ENCODE measurements at regions not wholly inside any gene's neighbourhood (a gene's known extent, or its start where the extent isn't known, plus 50 kb on each side); places are given as distances from the start of the nearest gene placed in this dataset.
"Not testable (repeated sequence)": the region's sequence is repeated elsewhere in the genome, so short reads cannot be mapped to it uniquely, and the experiment has no call there.

- TF ChIP-seq CTCF (IDR thresholded peaks at IDR 0.05) (no peak), EP300 (IDR thresholded peaks at IDR 0.05) (no peak), POLR2A (IDR thresholded peaks at IDR 0.05) (no peak)
- 56 to 76% methylated on average over 21 of the region's 21 CpGs for WGBS, 2 donors
These were observed 1950.9 kb upstream of the DEFB115 start for GRCh38 chr20:29306390-29307072.

DNA sequence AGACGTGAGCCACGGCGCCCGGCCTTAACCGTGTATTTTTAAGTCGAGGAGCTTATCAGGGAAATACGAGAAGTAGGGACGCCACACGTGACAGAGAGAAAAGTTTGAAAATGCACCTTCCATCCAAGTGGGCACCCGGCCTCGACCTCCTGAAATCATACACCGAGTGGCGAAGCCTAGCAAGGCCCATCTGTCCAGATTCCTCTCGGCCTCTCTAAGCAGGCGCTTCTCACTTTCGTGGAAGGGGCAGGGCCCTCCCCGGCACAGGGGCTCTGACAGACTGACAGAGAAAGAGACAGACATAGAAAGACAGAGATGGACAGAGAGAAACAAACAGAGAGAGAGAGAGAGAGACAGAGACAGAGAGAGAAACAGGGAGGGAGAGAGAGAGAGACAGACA, 1950.0 kb upstream of the DEFB115 start:
- not testable (repeated sequence) for H3K27me3 ChIP-seq; H3K4me3 ChIP-seq; H3K36me3 ChIP-seq; H3K4me1 ChIP-seq; DNase-seq (ENCODE audit: low spot score in 2 of 2); H3K27ac ChIP-seq
- 86 to 90% methylated on average over 12 of the region's 17 CpGs for WGBS, 2 donors
- H3K9me3 ChIP-seq: peaks cover 0 to 25% (median 0%) of the 10 kb centered on the region in 4 donors

More at GRCh38 chr20:29306390-29307072, 1950.9 kb upstream of the DEFB115 start:
- H3K27me3 ChIP-seq: no peaks in the 10 kb centered on the region
- H3K27ac ChIP-seq: no peak overlapping the region
- no peak overlapping the region for H3K4me3 ChIP-seq
- no peaks in the 10 kb centered on the region for H3K4me1 ChIP-seq
- H3K36me3 ChIP-seq: no peaks in the 10 kb centered on the region
- peaks cover 0 to 32% (median 0%) of the 10 kb centered on the region in 4 donors for H3K9me3 ChIP-seq
- no peak for DNase-seq (ENCODE audit: low spot score in 2 of 2)

GRCh38 chr20:29308956-29309355, 1948.5 kb upstream of the DEFB115 start:
- H3K27me3 ChIP-seq; H3K27ac ChIP-seq; H3K36me3 ChIP-seq; H3K4me3 ChIP-seq; DNase-seq (ENCODE audit: low spot score in 2 of 2); H3K4me1 ChIP-seq: not testable (repeated sequence)
- peaks cover 0 to 15% (median 0%) of the 10 kb centered on the region in 4 donors for H3K9me3 ChIP-seq

GRCh38 chr20:29309481-29309880, 1948.0 kb upstream of the DEFB115 start:
- not testable (repeated sequence) for H3K4me3 ChIP-seq; H3K36me3 ChIP-seq; H3K4me1 ChIP-seq; H3K27me3 ChIP-seq; DNase-seq (ENCODE audit: low spot score in 2 of 2); H3K27ac ChIP-seq
- peaks cover 0 to 16% (median 0%) of the 10 kb centered on the region in 4 donors for H3K9me3 ChIP-seq
- WGBS, 2 donors: 76 to 82% methylated on average over 17 of the region's 17 CpGs

- not testable (repeated sequence) for H3K27me3 ChIP-seq; DNase-seq (ENCODE audit: low spot score in 2 of 2); H3K36me3 ChIP-seq; H3K27ac ChIP-seq; H3K4me1 ChIP-seq; H3K4me3 ChIP-seq
- H3K9me3 ChIP-seq: peaks cover 0 to 16% (median 0%) of the 10 kb centered on the region in 4 donors
- 76 to 83% methylated on average over 16 of the region's 16 CpGs for WGBS, 2 donors
These were observed 1946.4 kb upstream of the DEFB115 start for GRCh38 chr20:29311046-29311445.

- H3K27ac ChIP-seq; DNase-seq (ENCODE audit: low spot score in 2 of 2); H3K36me3 ChIP-seq; H3K27me3 ChIP-seq; H3K4me1 ChIP-seq; H3K4me3 ChIP-seq: not testable (repeated sequence)
- peaks cover 0 to 12% (median 0%) of the 10 kb centered on the region in 4 donors for H3K9me3 ChIP-seq
- 62 to 63% methylated on average over 8 of the region's 8 CpGs for WGBS, 2 donors
These were observed 1944.8 kb upstream of the DEFB115 start for GRCh38 chr20:29312679-29313078.

- Histone ChIP-seq H3K4me1 (no peaks in the 10 kb centered on the region), H3K27me3 (no peaks in the 10 kb centered on the region), H3K4me3 (no peak overlapping the region), H3K9me3 (peaks cover 0 to 18% (median 0%) of the 10 kb centered on the region in 4 donors), H3K27ac (no peak overlapping the region), H3K36me3 (no peaks in the 10 kb centered on the region)
- TF ChIP-seq EP300 (IDR thresholded peaks at IDR 0.05) (no peak), POLR2A (IDR thresholded peaks at IDR 0.05) (no peak), CTCF (IDR thresholded peaks at IDR 0.05) (no peak)
- 73 to 85% methylated on average over 18 of the region's 18 CpGs for WGBS, 2 donors
- no peak for DNase-seq (ENCODE audit: low spot score in 2 of 2)
These were observed 1944.0 kb upstream of the DEFB115 start for GRCh38 chr20:29313481-29313880.

GRCh38 chr20:29314294-29314693, 1943.2 kb upstream of the DEFB115 start:
- Histone ChIP-seq H3K27me3 (no peaks in the 10 kb centered on the region), H3K9me3 (peaks cover 0 to 26% (median 0%) of the 10 kb centered on the region in 4 donors), H3K36me3 (no peaks in the 10 kb centered on the region), H3K4me3 (no peak overlapping the region), H3K27ac (no peak overlapping the region), H3K4me1 (no peaks in the 10 kb centered on the region)
- DNase-seq (ENCODE audit: low spot score in 2 of 2): no peak
- TF ChIP-seq EP300 (IDR thresholded peaks at IDR 0.05) (no peak), POLR2A (IDR thresholded peaks at IDR 0.05) (no peak), CTCF (IDR thresholded peaks at IDR 0.05) (no peak)
- 85 to 86% methylated on average over 6 of the region's 6 CpGs for WGBS, 2 donors

Measured in tibial nerve (tissue), 4 donors.